NCI-H510A treated with DMSO at 0.1 percent for 48 hours (cell line): ENCODE measurements at regions not wholly inside any gene's neighbourhood (a gene's known extent, or its start where the extent isn't known, plus 50 kb on each side); places are given as distances from the start of the nearest gene placed in this dataset.

Source experiments
- DNase-seq: peaks from one replicate; lab custom pipeline; 2025; lab: John Stamatoyannopoulos, UW

DNA sequence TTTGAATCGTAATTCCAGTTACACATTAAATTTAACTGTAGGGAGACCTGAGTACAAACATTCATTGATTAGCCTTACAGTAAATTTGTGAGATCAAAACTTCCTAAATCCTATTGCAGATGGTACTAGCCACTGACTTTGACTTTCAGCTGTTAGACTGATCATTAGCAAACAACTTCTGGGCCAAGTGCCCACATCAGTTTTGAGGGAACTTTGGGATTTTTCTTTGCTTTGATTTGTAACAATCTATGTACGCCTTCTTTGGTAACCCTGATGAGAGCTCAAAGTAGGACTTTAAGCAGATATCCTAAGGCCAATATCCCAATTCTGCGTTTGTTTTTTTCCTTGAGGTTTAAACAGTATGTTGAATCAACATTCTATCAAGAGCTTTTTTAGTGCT is 131.5 kb downstream of the DLEU7 start:
- no peak for DNase-seq

DNA sequence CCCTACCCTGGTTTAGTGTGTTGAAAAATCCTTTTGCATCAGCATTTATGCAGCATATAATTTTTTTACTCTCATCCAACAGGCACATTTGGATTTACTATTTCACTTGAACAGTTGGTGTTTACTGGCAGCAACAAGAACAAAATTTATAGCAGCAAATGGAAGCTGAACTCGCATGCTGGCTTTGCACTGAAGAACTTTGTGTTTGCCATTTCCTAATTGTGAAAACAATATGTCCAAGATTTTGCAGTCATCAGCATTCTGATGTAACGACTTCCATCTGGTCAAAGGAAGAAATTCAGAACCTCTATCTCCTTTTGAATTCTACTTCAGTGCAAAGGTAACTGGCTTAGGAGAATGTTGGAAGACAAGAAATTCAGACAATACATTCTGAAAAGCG is 131.0 kb downstream of the DLEU7 start:
- no peak for DNase-seq

DNA sequence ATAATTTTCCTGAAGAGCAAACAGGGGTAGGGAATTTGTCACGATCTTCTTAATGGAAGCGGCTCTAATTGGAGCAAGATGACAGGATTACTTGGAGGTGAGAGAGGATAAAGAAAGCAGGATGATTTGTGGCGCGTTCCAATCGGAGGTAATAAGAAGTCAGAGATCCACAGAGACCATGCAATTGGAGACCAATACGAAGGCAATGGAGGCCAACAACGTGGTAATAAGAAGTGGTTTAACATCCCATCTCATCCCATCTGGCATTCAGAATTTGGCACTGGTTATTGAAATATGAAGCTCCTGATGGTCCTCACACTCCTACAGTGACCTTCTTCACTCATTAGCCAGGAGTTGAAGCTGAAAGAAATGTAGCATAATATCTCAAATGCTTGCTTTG is 130.6 kb downstream of the DLEU7 start:
- DNase-seq: no peak

DNA sequence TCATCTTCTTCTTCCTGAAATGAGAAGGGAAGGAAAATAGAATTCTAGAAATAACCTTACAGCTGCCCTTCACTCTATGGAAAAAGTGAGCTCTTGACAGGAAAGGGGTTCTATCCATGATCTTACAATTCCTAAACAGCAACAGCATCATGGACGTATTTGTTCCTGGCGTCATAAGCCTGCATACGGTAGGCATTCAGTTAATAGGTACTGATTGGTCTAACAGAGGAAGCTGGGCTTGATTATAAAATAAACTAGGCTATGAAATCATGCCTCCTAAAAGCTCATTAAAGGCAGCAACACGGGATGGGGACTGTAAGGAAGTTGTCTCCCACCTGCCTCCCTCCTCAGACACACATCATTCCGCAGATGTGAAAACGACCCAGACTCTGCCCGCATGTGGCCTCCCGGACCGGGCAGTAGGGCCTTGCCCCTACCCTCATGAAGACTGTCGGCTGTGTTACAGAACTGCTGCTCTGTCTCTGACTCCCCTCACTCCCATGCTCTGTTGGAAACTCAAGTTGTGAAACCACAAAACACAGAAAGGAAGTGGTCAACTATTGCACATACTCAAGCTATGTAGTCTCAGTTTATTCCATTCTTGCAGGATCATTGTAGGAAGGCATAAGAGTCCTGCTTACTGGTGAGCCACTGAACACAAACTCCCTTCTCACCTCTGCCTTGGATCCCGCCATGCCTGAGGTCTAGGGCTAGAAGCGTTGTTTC is 129.8 kb downstream of the DLEU7 start:
- DNase-seq: no peak

DNA sequence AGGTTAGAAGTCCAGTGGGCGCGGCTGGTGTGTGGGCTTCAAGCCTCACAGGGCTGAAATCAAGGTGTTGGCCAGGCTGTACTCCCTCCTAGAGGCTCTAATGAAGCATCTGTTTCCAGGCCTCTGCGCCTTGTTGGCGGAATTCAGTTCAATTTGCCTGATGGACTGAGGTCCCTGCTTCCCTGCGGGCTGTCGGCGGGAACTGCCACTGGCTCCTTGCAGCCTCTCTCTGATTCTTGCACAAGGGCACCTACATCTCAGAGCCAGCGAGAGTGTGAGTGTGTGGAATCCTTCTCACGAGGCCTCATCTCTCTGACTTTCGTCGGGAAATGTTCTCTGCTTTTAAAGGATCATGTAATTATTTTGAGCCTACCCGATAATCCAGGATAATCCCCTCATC is 128.6 kb downstream of the DLEU7 start:
- no peak for DNase-seq

DNA sequence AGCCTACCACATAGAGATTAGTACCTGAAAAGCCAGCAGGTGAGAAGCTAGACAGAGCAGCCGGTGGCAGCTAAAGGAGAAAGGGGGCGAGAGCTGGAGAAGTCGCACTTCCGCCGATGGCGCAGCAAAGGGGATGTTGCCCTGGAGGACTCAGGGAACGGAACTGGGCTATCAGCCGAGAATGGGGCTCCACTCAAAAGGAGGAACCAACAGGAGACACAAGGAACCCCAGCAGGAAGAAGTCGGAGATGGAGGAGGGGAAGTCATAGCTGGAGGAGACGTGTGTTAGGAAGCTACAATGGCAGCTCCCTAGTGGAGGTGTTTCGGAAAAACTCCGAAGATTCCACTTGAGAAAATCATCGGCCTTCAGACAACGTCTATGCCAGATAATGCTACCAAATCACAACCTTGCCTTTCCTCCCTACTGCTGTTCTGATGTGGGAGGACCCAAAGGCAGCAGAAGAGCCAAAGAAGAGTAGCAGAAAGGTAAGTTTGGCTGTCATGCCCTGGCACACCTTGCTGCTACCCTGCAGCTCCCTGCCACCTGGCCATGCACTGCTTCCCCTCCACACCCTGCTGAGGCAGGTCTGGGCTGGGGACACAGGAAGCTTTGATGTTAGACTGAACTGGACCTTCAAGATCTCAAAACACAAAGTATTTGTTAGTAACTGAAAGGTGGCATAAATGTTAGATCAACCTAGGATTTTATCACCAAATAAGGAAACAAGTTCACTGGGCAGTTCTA is 127.9 kb downstream of the DLEU7 start:
- no peak for DNase-seq

DNA sequence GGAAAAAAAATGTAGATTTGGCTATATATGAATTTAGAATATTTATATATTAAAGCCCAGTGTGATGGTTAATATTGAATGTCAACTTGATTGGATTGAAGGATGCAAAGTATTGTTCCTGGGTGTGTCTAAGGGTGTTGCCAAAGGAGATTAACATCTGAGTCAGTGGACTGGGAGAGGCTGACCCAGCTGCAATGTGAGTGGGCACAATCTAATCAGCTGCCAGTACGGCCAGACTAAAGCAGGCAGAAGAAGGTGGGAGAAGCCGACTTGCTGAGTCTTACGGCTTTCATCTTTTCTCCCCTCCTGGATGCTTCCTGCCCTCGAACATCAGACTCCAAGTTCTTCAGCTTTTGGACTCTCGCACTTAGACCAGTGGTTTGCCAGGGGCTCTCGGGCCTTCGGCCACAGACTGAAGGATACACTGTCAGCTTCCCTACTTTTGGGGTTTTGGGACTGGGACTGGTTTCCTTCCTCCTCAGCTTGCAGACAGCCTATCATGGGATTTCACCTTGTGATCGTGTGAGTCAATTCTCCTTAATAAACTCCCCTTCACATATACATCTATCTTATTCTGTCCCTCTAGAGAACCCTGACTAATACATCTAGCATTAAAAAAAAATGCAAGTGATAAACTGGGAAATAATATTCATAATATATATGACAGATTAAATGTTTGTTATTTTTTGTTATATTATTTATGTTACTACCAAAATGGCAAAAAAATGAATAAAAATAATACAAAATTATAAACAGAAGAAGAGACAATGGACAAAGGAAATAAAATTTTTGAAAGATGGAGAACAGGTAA is 122.4 kb downstream of the DLEU7 start:
- no peak for DNase-seq

DNA sequence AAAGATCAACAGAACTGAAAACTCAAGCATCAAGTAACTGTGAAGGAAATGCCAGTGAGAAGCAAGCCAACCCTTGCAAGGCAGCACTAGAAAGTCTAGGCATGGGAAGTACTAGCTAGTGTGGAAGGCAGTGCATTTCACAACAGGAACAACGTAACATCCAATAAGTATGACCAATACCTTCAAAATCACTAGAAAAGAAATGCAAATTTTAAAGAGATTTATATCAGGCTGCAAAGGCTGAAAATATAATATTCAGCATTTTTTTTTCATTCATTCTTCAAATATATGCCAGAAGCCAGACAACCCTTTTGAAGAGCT is 121.9 kb downstream of the DLEU7 start:
- DNase-seq: no peak

DNA sequence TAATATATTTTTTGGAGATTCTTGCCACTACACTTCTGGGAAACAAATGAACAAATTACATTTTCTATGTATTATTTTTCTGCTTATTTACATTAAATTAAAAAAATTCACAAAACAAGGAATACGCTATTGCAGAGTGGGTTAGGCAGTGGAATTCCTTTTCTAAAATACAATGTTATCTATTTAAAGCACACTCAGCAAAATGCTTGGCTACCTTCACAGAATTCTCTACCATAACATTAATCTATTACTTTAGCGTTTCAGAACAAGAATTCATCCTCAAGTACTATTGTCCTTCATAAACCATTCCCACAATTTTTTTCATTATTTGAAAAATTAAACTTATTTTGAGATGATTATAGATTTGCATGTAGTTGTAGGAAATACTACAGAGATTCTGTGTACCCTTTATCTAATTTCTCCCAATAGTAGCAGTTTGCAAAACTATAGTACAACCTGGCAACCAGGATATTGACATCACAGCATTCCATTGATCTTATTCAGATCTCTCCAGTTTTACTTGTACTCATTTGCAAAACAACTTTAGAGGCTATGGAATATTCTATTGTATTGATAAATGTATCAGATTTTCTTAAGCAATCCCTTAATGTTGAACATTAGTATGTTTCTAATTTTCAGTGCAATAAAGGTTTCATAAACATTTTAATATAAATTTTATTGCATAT is 120.9 kb downstream of the DLEU7 start:
- no peak for DNase-seq

DNA sequence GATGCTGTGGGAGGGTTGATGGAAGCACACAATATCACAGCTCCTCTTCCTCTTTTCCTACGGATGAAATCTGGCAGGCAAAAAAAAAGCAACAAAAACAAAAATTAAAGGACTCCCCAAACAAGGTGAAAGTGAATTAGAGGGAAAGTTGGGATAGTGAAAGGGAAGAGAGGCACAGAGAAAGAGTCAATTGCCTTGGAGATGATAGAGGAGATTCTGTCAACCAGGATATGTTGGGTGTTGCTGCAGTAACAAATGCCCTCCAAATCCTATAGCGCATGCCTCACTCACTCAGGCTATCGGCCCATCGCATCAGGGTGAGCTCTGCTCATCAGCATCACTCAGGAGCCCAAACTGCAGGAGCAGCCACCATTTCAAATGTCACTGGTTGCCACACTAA is 119.1 kb downstream of the DLEU7 start:
- DNase-seq: no peak

DNA sequence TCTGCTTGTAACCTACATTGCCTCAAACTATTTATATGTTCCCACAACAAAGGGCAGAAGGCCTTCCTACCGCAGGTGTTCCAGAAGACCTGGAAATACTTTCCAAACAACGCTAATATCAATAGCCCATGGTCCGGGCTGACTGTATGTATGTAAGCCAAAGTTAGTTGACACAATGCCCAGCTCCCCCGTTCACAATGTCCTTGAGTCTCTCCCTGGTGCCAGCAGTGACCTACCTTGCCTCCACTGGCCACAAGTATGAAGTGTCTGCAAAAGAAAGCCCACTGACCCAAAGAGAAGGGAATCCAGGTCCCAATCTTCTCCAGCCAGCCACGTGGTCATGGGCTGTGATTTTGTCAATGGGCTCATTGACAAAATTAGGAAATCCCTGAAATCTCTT is 118.6 kb downstream of the DLEU7 start:
- no peak for DNase-seq

DNA sequence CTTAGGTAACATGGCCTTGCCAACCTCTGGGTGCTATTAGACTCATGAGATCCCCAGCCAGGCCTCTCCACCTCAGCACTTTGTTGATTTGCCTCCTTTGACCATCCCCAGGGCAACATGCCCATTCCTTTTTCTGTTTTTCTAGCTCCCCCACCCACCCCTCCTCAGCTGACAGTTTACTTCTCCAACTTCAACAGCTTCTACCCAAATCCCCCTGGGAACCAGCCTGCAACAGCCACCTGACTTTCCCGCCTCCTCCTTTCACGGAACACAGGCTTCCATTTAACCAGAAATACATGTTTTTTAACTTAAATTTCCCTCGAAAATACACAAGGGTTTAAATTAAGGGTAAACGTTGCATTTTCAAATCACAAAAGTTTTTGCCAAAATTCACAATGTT is 117.3 kb downstream of the DLEU7 start:
- no peak for DNase-seq

DNA sequence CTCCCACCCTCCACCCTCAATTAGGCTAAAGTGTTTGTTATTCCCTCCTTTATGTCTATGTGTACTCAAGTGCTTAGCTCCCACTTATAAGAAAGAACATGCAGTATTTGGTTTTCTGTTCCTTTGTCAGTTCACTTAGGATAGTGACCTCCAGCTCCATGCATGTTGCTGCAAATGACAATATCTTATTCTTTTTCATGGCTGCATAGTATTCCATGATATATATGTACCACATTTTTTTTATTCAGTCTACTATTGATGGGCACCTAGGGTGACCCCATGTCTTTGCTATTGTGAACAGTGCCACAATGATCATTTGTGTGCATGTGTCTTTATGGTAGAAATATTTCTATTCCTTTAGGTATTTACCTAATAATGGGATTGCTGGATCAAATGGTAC is 114.3 kb downstream of the DLEU7 start:
- DNase-seq: no peak

DNA sequence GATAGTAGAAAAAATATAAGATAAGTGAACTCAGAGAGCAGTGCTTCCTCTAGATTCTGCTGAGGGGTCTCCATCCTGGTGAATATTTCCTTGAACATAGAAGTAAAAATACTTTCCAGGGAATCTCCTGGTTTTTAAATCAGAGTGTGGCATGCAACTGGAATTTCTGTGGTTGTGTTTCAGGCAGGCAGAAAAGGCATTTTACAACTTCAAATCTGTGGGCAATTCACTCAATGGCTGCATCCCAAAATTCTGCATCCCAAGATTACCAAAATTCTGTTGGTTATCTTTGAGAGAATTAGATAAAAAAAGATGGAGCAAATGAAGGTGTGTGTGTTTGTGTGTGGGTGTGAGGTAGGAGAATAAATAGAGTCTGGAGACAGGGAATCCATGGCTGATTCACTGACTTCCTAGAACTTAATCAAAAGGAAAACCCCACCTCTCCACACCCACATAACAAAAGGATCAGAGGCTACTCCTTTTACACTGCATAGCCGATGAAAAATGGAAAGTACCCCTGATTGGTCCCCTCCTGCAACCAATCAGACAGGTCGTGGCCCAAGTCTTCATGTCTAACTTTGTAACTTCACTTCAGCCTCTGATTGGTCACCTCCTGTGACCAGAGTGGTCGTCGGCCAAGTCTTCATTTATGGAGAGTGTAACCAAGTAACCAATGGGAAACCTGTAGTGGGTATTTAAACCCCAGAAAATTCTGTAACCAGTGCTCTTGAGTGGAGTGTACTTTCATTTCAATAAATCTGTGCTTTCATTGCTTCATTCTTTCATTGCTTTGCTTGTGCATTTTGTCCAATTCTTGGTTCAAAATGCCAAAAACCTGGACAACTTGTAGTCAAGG is 112.8 kb downstream of the DLEU7 start:
- DNase-seq: no peak

DNA sequence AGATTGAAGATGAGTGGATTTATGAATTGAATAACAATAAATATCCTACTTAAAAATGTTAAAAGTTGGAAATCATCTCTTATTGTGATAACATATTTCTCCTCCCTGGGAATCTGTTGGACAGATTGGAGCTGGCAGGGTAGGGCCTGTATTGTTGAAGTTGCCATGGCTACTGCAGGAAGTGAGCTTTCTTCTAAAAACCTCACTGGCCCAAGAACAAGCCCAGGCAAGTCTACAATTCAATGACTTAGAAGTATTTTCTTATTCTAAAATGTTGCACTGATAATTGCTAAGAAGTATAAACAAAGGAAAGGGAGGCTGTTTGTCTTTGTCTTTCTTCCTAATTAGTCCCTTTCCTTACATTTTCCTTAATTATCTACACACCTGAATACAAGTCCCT is 112.1 kb downstream of the DLEU7 start:
- peak; percentile 4 for DNase-seq

DNA sequence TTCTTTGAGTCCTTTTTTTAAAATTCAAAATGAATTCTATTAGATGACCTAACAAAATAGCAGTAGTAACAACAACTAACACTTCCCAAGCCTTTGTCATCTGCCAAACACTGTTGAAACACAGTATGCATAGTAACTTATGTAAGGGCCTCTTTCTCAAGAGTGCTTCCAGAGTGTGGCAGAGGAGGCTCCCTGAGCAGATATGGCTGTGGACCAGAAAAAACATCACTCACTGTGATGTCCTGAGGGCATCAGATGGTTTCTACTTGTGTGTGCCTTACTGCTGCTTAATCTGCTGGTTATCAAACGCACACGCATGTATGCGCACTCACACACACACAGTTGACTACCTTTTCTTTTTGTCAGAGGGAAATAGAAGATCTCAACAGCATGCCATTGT is 110.8 kb downstream of the DLEU7 start:
- no peak for DNase-seq

DNA sequence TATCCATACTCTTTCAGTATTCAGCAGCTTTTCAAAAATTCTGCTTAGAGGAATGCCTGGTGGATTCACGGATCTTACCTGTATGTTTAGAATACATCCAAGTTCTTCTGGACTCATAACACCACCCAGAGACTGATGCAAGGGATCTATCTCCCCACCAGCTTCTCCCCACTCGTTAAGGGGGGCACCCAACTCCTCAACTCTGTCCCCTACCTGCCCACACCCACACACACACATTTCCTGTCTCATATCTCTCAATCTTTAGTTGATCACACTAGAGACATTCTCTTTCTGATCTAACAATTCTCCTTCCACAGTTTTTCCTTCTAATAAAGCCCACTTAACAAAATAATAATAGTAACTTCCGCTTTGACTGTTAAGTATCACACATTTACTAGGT is 110.1 kb downstream of the DLEU7 start:
- DNase-seq: no peak

DNA sequence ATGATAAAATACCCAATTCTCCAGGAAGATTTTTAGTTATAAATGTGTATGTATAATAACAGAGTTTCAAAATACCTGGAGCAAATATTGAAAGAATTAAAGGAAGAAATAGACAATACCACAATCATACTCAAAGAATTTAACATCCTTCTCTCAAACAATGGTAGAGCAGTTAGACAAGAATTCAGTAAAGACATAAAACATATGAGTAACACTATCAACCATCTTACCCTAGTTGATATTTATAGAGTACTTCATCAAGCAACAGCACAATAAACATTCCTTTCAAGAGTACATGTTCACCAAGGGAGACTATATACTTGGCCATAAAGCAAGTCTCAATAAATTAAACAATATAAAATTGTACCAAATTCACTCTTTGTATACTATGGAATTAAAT is 108.4 kb downstream of the DLEU7 start:
- DNase-seq: no peak

DNA sequence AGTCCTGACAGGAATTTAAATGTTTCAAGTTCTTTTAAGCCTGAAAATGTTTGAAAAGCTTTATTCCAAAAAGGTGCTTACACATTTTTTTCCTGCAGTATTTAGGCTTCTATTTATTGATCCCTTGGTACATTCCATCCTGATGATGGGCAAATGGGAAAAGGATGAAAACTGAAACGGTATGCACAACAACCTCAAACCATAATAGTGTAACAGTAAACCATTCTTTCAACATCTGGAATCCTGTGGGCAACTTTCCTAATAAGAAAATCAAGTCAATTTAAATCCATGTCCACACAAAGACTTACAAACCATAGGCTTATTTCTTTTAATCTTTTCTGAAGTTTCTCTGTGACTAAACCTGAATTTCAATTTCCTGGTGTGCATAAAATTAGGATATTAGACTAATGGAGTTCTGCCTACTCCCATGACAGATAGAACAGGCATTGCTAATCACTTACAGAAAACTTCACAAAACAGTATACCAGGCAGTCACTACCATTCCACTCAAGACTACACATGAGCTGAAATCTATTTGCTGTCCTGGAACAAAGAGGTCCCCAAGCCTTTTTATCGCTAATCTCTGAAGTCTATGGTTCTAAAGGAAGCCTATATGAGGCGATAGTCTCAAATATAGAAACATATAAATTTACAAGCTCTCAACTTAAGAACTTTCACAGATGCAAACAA is 103.3 kb downstream of the DLEU7 start:
- DNase-seq: no peak

DNA sequence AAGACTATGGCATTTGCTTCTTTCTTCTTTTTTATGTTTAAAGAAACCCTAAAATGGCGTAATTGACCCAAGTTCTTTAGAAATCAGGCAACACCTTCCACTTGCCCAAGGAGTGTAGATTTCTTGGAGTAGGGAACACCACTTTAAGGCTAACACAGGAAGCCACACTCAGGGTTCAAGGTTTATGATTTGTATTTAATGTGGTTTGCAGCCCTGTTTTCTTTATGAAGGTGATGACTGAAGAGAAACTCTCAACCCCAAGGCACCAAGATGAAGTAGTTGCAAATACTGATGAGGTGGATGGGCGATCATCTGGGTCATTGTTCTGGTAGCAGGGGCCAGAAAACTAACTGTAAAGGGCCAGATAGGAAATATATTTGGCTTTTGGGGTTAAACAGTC is 101.1 kb downstream of the DLEU7 start:
- DNase-seq: no peak

DNA sequence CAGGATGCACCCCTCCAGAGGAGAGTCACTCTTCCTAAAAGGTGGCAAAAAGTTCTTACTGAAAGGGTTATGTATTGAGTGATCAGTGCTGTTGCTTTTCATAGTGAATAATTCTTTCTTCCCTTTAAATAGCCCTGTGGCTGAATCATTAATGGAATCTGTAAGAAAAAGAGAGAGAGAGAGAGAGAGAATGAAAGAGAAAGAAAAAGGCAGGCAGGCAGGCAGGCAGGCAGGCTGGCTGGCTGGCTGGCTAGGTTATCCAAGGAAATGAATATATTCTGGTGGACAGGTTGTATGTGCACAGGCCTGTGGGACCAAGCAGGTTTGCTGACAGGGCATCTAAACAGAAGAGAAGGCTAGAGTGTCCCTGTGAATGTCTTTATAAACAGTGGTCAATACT is 100.5 kb downstream of the DLEU7 start:
- no peak for DNase-seq
